ENCODE measurements at regions not wholly inside any gene's neighbourhood (a gene's known extent, or its start where the extent isn't known, plus 50 kb on each side); places are given as distances from the start of the nearest gene placed in this dataset.

DNA sequence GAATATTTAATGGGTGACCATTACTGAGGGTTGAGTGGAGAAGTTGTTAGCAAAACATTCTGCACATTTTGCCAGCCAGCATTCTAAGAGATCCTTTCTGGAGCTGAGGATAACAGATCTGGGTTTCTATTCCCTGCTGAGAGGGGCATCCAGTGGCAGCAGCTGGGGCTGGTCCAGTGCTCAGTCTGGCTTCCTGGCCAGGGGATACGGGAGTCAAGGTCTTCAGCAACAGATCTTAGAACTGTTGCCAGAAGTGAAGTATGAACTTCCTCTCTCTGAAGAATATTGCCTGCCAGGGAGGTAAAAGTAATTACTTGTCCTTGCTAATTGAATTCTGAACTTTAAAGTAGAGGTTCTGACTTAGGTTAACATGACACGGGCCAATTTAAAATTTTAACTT lies 568.4 kb downstream of the REEP3 start:
- no peaks in the 10 kb centered on the region for H3K36me3 ChIP-seq (ENCODE audit: low read depth)
- H3K4me1 ChIP-seq (ENCODE audit: low read depth): no peaks in the 10 kb centered on the region
- ATAC-seq (no peak), DNase-seq (no peak)
- TF ChIP-seq CTCF (IDR thresholded peaks at IDR 0.05): no peak
- no peaks in the 10 kb centered on the region for H3K9me3 ChIP-seq
- intact Hi-C loops (cut with DNase I, micrococcal nuclease): no loop called here
- no peak overlapping the region for H3K4me3 ChIP-seq

- Histone ChIP-seq H3K9me3 (no peaks in the 10 kb centered on the region), H3K4me3 (no peak overlapping the region), H3K4me1 (ENCODE audit: low read depth) (no peaks in the 10 kb centered on the region), H3K36me3 (ENCODE audit: low read depth) (no peaks in the 10 kb centered on the region)
- DNase-seq: no peak
- ATAC-seq: no peak
- intact Hi-C loops (cut with DNase I, micrococcal nuclease): no loop called here
- TF ChIP-seq CTCF (IDR thresholded peaks at IDR 0.05): no peak
Observed at GRCh38 chr10:64090865-64091264, 569.7 kb downstream of the REEP3 start.

DNA sequence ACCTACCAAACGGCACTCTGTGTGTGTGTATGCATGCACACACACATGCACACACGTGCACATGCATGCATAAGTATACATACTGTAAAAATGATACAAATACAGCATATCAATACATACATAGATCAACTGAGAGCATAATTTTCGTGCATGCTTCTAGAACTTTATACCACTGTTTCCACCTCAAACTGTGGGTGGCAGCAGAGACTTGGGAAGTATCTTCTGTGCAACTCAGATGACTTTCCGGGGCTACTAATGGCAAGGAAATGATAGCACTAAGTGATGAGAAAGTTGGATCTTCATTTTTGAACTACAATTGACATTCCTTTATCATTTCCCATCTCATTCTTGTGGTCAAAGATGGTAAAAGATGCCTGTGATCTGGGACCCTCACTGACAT lies 570.7 kb downstream of the REEP3 start:
- peak; percentile 45 for ATAC-seq

GRCh38 chr10:64093304-64093703 lies 572.1 kb downstream of the REEP3 start:
- TF ChIP-seq CTCF (IDR thresholded peaks at IDR 0.05): no peak
- intact Hi-C loops (cut with DNase I, micrococcal nuclease): no loop called here
- ATAC-seq (no peak), DNase-seq (no peak)
- H3K36me3 ChIP-seq (ENCODE audit: low read depth): no peaks in the 10 kb centered on the region
- no peaks in the 10 kb centered on the region for H3K4me1 ChIP-seq (ENCODE audit: low read depth)
- no peak overlapping the region for H3K4me3 ChIP-seq
- H3K9me3 ChIP-seq: no peaks in the 10 kb centered on the region

More for the DNA sequence above, 570.7 kb downstream of the REEP3 start:
- intact Hi-C loops (cut with DNase I, micrococcal nuclease): no loop called here
- Histone ChIP-seq H3K36me3 (ENCODE audit: low read depth) (no peaks in the 10 kb centered on the region), H3K4me1 (ENCODE audit: low read depth) (no peaks in the 10 kb centered on the region), H3K9me3 (no peaks in the 10 kb centered on the region), H3K4me3 (no peak overlapping the region)
- no peak for TF ChIP-seq CTCF (IDR thresholded peaks at IDR 0.05)
- DNase-seq: peak in 1 of 3 donors; percentile 27

GRCh38 chr10:64093946-64094535 lies 572.8 kb downstream of the REEP3 start:
- no peak overlapping the region for H3K4me3 ChIP-seq
- no peak for ATAC-seq
- DNase-seq: no peak
- no peaks in the 10 kb centered on the region for H3K4me1 ChIP-seq (ENCODE audit: low read depth)
- intact Hi-C loops (cut with DNase I, micrococcal nuclease): no loop called here
- H3K36me3 ChIP-seq (ENCODE audit: low read depth): no peaks in the 10 kb centered on the region
- no peaks in the 10 kb centered on the region for H3K9me3 ChIP-seq
- no peak for TF ChIP-seq CTCF (IDR thresholded peaks at IDR 0.05)

DNA sequence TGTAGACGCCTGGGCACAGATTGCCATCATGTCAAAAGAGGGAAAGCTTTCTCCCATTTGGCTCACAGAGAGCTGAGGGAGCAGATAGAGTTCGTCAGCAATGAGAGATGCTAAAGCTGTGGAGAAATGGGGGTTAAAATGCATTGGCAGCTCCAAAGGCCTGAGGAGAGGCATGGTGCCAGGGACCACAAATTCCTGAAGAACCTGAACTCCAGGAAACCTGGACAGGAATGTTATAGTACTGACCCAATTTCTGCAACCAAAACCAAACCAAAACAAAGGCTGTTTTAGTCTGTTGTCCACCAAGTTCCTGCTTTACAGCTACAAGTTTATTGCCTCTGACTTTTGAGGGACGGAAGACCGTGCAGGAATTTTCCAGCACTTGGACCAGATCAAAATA lies 575.7 kb downstream of the REEP3 start:
- Histone ChIP-seq H3K9me3 (no peaks in the 10 kb centered on the region), H3K4me1 (ENCODE audit: low read depth) (no peaks in the 10 kb centered on the region), H3K4me3 (no peak overlapping the region), H3K36me3 (ENCODE audit: low read depth) (no peaks in the 10 kb centered on the region)
- no peak for TF ChIP-seq CTCF (IDR thresholded peaks at IDR 0.05)
- DNase-seq: no peak
- intact Hi-C loops (cut with DNase I, micrococcal nuclease): no loop called here
- no peak for ATAC-seq
